ENCODE measurements at regions not wholly inside any gene's neighbourhood (a gene's known extent, or its start where the extent isn't known, plus 50 kb on each side); places are given as distances from the start of the nearest gene placed in this dataset.
"Not testable (repeated sequence)": the region's sequence is repeated elsewhere in the genome, so short reads cannot be mapped to it uniquely, and the experiment has no call there.

GRCh38 chr12:116375278-116375842 is 97.9 kb upstream of the MED13L start:
- no peak for TF ChIP-seq CTCF (IDR thresholded peaks at IDR 0.05; ENCODE audit: low read depth, low read length)
- in situ Hi-C loops (cut with HindIII; ENCODE audit: low sequenced_read_pairs), result no loop called here
- DNase-seq (ENCODE audit: low read depth, low spot score), result no peak
- H3K4me3 ChIP-seq (ENCODE audit: low read depth, low read length), result no peak overlapping the region

- in situ Hi-C loops (cut with HindIII; ENCODE audit: low sequenced_read_pairs), result no loop called here
- no peak overlapping the region for H3K4me3 ChIP-seq (ENCODE audit: low read depth, low read length)
- no peak for TF ChIP-seq CTCF (IDR thresholded peaks at IDR 0.05; ENCODE audit: low read depth, low read length)
- peak; percentile 56 for DNase-seq (ENCODE audit: low read depth, low spot score)
Measured at GRCh38 chr12:116376354-116377193, 99.1 kb upstream of the MED13L start.

GRCh38 chr12:116377194-116377571 is 99.7 kb upstream of the MED13L start:
- H3K4me3 ChIP-seq (ENCODE audit: low read depth, low read length); DNase-seq (ENCODE audit: low read depth, low spot score); in situ Hi-C loops (cut with HindIII; ENCODE audit: low sequenced_read_pairs): not testable (repeated sequence)

- H3K4me3 ChIP-seq (ENCODE audit: low read depth, low read length), result no peak overlapping the region
- in situ Hi-C loops (cut with HindIII; ENCODE audit: low sequenced_read_pairs), result no loop called here
- DNase-seq (ENCODE audit: low read depth, low spot score), result no peak
- no peak for TF ChIP-seq CTCF (IDR thresholded peaks at IDR 0.05; ENCODE audit: low read depth, low read length)
Measured at GRCh38 chr12:116378002-116378401, 100.5 kb upstream of the MED13L start.

- no peak for DNase-seq (ENCODE audit: low read depth, low spot score)
- TF ChIP-seq CTCF (IDR thresholded peaks at IDR 0.05; ENCODE audit: low read depth, low read length), result no peak
- in situ Hi-C loops (cut with HindIII; ENCODE audit: low sequenced_read_pairs), result no loop called here
- H3K4me3 ChIP-seq (ENCODE audit: low read depth, low read length), result no peak overlapping the region
Measured at GRCh38 chr12:116380108-116380507, 102.6 kb upstream of the MED13L start.

DNA sequence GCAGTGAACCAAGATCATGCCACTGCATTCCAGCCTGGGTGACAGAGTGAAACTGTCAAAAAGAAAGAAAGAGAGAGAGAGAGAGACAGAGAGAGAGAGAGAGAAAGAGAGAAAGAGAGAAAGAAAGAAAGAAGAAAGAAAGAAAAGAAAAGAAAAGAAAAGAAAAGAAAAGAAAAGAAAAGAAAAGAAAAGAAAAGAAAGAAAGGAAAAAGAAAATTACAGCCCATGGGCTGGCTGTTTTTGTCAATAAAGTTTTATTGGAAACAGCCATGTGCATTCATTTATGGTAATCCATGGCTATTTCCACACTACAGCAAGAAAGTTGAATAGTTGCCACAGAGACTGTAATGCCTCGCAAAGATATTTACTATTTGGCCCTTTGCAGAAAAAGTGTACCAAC is 103.2 kb upstream of the MED13L start:
- in situ Hi-C loops (cut with HindIII; ENCODE audit: low sequenced_read_pairs); H3K4me3 ChIP-seq (ENCODE audit: low read depth, low read length): not testable (repeated sequence)

GRCh38 chr12:116381240-116381743 is 103.8 kb upstream of the MED13L start:
- no peak for DNase-seq (ENCODE audit: low read depth, low spot score)
- no peak for TF ChIP-seq CTCF (IDR thresholded peaks at IDR 0.05; ENCODE audit: low read depth, low read length)
- in situ Hi-C loops (cut with HindIII; ENCODE audit: low sequenced_read_pairs), result no loop called here
- H3K4me3 ChIP-seq (ENCODE audit: low read depth, low read length), result no peak overlapping the region

More for the DNA sequence above, 103.2 kb upstream of the MED13L start:
- not testable (repeated sequence) for DNase-seq (ENCODE audit: low read depth, low spot score)

Data from astrocyte of the spinal cord (primary cell).